ENCODE measurements at regions not wholly inside any gene's neighbourhood (a gene's known extent, or its start where the extent isn't known, plus 50 kb on each side); places are given as distances from the start of the nearest gene placed in this dataset.
A peak's percentile ranks its signal among the peaks of the same experiment; 100 is the strongest.
"Not testable (repeated sequence)": the region's sequence is repeated elsewhere in the genome, so short reads cannot be mapped to it uniquely, and the experiment has no call there.

DNA sequence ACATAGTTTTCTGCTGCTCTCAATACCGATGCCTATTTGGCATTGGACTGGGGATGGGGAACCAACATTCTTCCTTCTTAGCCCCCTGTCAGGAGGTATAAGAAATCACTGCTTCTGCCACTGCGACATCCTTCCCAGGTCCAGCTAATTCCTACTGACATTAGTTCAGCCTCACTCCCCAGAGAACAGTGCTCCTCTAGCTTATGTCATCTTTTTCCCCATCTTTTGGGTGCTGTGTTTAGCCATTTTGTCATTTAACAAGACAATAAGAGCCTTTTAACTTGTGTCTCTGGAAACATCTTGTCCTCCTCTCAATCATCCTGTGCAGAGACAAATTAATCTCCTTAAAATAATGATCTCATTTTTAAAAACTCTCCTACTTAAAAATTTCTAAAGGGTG, 167.0 kb upstream of the PLXNC1 start:
- H3K36me3 ChIP-seq (ENCODE audit: insufficient read depth, low read length), result no peaks in the 10 kb centered on the region
- peaks cover 15% of the 10 kb centered on the region for H3K4me1 ChIP-seq (ENCODE audit: control insufficient read depth, insufficient read depth, low read length)
- no peaks in the 10 kb centered on the region for H3K9me3 ChIP-seq (replicated peaks; ENCODE audit: low read length)
- no peaks in the 10 kb centered on the region for H3K27me3 ChIP-seq (ENCODE audit: control insufficient read depth, insufficient read depth, low read length)
- H3K4me3 ChIP-seq (ENCODE audit: low read length), result no peak overlapping the region
- H3K4me2 ChIP-seq (ENCODE audit: low read length), result no peak overlapping the region
- no peak overlapping the region for H3K9ac ChIP-seq (ENCODE audit: low read depth, low read length)

DNA sequence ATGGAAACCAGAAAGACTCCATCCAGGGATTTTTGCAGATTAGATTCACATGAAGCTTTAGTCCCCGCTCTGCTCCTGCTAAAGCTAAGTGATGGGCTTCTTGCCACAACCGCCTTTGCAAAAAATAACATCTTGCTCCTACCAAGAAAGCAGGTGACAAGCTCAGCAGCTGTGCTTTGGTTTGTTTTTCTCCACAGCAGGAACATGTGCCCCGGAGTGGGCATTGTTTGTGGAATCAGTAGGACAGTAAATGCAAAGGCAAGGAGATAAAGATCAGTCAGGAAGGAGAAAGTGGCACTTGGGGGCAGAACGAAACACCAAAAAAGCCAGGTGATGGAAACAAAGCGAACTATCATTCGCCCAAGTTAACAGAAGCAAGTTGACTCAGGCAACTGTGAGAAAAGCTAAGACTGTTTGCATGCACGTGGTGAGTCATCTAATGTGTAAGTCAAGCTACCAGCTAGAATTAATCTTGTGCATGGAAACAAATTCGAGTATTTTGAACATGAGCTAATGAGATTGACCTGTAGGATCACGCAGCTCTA, 165.5 kb upstream of the PLXNC1 start:
- H3K9me3 ChIP-seq (replicated peaks; ENCODE audit: low read length), result no peaks in the 10 kb centered on the region
- H3K27me3 ChIP-seq (ENCODE audit: control insufficient read depth, insufficient read depth, low read length), result no peaks in the 10 kb centered on the region
- H3K9ac ChIP-seq (ENCODE audit: low read depth, low read length), result no peak overlapping the region
- no peak overlapping the region for H3K4me3 ChIP-seq (ENCODE audit: low read length)
- H3K4me1 ChIP-seq (ENCODE audit: control insufficient read depth, insufficient read depth, low read length), result peaks cover 15% of the 10 kb centered on the region
- H3K36me3 ChIP-seq (ENCODE audit: insufficient read depth, low read length), result no peaks in the 10 kb centered on the region
- peak overlapping the region; percentile 44 for H3K4me2 ChIP-seq (ENCODE audit: low read length)

GRCh38 chr12:93984005-93984404, 164.4 kb upstream of the PLXNC1 start:
- no peak overlapping the region for H3K4me2 ChIP-seq (ENCODE audit: low read length)
- H3K4me3 ChIP-seq (ENCODE audit: low read length), result no peak overlapping the region
- H3K36me3 ChIP-seq (ENCODE audit: insufficient read depth, low read length), result no peaks in the 10 kb centered on the region
- H3K27me3 ChIP-seq (ENCODE audit: control insufficient read depth, insufficient read depth, low read length), result no peaks in the 10 kb centered on the region
- H3K9ac ChIP-seq (ENCODE audit: low read depth, low read length), result no peak overlapping the region
- no peaks in the 10 kb centered on the region for H3K9me3 ChIP-seq (replicated peaks; ENCODE audit: low read length)
- peaks cover 9% of the 10 kb centered on the region for H3K4me1 ChIP-seq (ENCODE audit: control insufficient read depth, insufficient read depth, low read length)

GRCh38 chr12:93989949-93990348, 158.4 kb upstream of the PLXNC1 start:
- no peaks in the 10 kb centered on the region for H3K36me3 ChIP-seq (ENCODE audit: insufficient read depth, low read length)
- no peak overlapping the region for H3K4me3 ChIP-seq (ENCODE audit: low read length)
- H3K4me1 ChIP-seq (ENCODE audit: control insufficient read depth, insufficient read depth, low read length), result peaks cover 14% of the 10 kb centered on the region
- H3K9me3 ChIP-seq (replicated peaks; ENCODE audit: low read length), result no peaks in the 10 kb centered on the region
- no peak overlapping the region for H3K9ac ChIP-seq (ENCODE audit: low read depth, low read length)
- no peak overlapping the region for H3K4me2 ChIP-seq (ENCODE audit: low read length)
- no peaks in the 10 kb centered on the region for H3K27me3 ChIP-seq (ENCODE audit: control insufficient read depth, insufficient read depth, low read length)

DNA sequence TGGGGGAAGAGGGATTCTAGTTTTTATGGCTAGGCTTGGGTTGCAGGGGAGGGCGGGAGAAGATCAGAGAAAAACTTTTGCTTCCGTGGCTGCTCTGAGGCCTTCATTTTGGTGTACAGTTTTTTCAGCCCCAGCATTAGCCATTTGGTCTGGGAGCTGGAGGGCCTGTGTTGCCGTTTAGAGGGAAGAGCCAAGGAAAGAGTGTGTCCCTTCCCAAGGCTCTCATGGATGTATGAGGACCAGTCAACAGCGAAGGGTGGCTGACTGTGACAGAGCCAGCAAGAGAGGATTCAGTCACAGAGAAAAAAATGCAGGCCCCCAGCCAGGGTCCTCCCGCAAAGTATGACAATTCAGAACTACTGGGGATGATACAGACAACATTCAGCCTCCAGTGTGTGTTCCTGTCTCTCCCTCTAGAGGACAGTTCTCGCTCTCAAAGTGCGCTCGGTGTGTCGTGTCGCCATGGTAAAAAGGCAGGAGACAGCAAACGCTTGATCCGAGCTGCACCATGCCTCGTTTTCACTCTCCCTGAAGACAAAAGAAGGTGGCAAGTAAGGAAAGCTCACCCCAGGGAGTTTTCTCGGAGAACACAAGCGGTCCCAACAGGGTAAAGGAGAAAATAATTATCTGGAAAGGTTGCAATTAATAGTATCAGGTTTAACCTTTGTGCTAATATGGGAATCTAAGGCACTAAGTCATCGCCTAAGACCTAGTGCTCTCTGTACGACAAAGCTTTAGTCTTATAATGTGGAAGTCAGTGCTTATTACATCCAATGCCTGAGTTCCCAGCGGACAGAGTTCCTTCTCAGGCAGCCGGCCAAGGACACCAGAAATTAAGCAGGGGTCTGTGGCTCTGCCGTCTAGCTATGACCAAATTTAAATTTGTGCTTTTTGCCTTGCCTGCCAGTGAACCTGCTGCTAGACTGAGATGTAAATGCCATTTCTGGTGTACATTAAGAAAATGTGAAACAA, 157.3 kb upstream of the PLXNC1 start:
- no peaks in the 10 kb centered on the region for H3K36me3 ChIP-seq (ENCODE audit: insufficient read depth, low read length)
- H3K4me3 ChIP-seq (ENCODE audit: low read length), result peak overlapping the region; percentile 23
- H3K4me2 ChIP-seq (ENCODE audit: low read length), result peak overlapping the region; percentile 65
- no peak overlapping the region for H3K9ac ChIP-seq (ENCODE audit: low read depth, low read length)
- H3K4me1 ChIP-seq (ENCODE audit: control insufficient read depth, insufficient read depth, low read length), result peaks cover 14% of the 10 kb centered on the region
- no peaks in the 10 kb centered on the region for H3K27me3 ChIP-seq (ENCODE audit: control insufficient read depth, insufficient read depth, low read length)
- no peaks in the 10 kb centered on the region for H3K9me3 ChIP-seq (replicated peaks; ENCODE audit: low read length)

DNA sequence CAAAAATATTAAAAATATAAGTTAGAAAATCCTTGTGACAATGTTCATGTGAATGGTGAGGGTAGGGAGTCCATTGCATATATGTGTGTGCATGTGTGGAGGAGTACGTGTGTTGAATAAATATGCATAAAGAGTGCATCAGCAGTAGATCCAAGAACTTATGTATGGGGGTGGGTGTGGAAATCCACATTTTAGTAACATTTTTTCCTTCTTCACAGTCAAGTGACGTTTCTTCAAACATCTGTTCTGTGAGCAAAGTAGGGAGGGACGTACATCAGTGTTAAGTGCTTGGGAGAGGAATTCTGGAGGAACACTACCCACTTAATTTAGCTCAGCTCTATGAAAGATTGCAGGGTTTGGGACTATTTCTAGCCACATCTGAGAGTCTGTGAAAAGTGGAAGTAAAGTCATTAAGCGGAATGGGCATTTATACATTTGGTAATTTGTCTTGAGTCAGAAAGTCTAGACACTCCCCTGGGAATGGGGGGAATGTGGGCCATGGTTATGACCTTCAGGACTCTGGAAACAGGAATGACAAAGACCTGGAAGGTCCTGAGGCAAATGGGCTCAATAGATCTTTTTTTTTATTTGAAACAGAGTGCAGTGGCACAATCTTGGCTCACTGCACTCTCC, 156.4 kb upstream of the PLXNC1 start:
- H3K27me3 ChIP-seq (ENCODE audit: control insufficient read depth, insufficient read depth, low read length), result no peaks in the 10 kb centered on the region
- no peaks in the 10 kb centered on the region for H3K9me3 ChIP-seq (replicated peaks; ENCODE audit: low read length)
- peaks cover 14% of the 10 kb centered on the region for H3K4me1 ChIP-seq (ENCODE audit: control insufficient read depth, insufficient read depth, low read length)
- H3K9ac ChIP-seq (ENCODE audit: low read depth, low read length), result no peak overlapping the region
- H3K36me3 ChIP-seq (ENCODE audit: insufficient read depth, low read length), result no peaks in the 10 kb centered on the region
- H3K4me3 ChIP-seq (ENCODE audit: low read length), result no peak overlapping the region
- peak overlapping the region; percentile 65 for H3K4me2 ChIP-seq (ENCODE audit: low read length)

- Histone ChIP-seq H3K4me3 (ENCODE audit: low read length) (no peak overlapping the region), H3K36me3 (ENCODE audit: insufficient read depth, low read length) (no peaks in the 10 kb centered on the region), H3K9me3 (replicated peaks; ENCODE audit: low read length) (no peaks in the 10 kb centered on the region), H3K27me3 (ENCODE audit: control insufficient read depth, insufficient read depth, low read length) (no peaks in the 10 kb centered on the region), H3K9ac (ENCODE audit: low read depth, low read length) (no peak overlapping the region), H3K4me2 (ENCODE audit: low read length) (no peak overlapping the region), H3K4me1 (ENCODE audit: control insufficient read depth, insufficient read depth, low read length) (peaks cover 14% of the 10 kb centered on the region)
Measured at GRCh38 chr12:93994721-93995120, 153.7 kb upstream of the PLXNC1 start.

GRCh38 chr12:93996321-93996720, 152.1 kb upstream of the PLXNC1 start:
- Histone ChIP-seq H3K4me3 (ENCODE audit: low read length) (no peak overlapping the region), H3K9ac (ENCODE audit: low read depth, low read length) (no peak overlapping the region), H3K4me2 (ENCODE audit: low read length) (no peak overlapping the region), H3K9me3 (replicated peaks; ENCODE audit: low read length) (no peaks in the 10 kb centered on the region), H3K36me3 (ENCODE audit: insufficient read depth, low read length) (no peaks in the 10 kb centered on the region), H3K4me1 (ENCODE audit: control insufficient read depth, insufficient read depth, low read length) (peaks cover 5% of the 10 kb centered on the region), H3K27me3 (ENCODE audit: control insufficient read depth, insufficient read depth, low read length) (no peaks in the 10 kb centered on the region)

- H3K9ac ChIP-seq (ENCODE audit: low read depth, low read length), result no peak overlapping the region
- H3K27me3 ChIP-seq (ENCODE audit: control insufficient read depth, insufficient read depth, low read length), result no peaks in the 10 kb centered on the region
- no peak overlapping the region for H3K4me3 ChIP-seq (ENCODE audit: low read length)
- no peaks in the 10 kb centered on the region for H3K4me1 ChIP-seq (ENCODE audit: control insufficient read depth, insufficient read depth, low read length)
- no peak overlapping the region for H3K4me2 ChIP-seq (ENCODE audit: low read length)
- H3K36me3 ChIP-seq (ENCODE audit: insufficient read depth, low read length), result no peaks in the 10 kb centered on the region
- no peaks in the 10 kb centered on the region for H3K9me3 ChIP-seq (replicated peaks; ENCODE audit: low read length)
Measured at GRCh38 chr12:94001691-94002090, 146.7 kb upstream of the PLXNC1 start.

DNA sequence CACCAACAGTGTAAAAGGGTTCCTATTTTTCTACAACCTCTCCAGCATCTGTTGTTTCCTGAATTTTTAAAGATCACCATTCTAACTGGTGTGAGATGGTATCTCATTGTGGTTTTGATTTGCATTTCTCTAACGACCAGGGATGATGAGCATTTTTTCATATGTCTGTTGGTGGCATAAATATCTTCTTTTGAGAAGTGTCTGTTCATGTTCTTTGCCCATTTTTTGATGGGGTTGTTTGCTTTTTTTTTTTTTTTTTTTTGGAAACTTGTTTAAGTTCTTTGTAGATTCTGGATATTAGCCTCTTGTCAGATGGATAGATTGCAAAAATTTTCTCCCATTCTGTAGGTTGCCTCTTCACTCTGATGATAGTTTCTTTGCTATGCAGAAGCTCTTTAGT, 145.5 kb upstream of the PLXNC1 start:
- H3K4me1 ChIP-seq (ENCODE audit: control insufficient read depth, insufficient read depth, low read length); H3K9me3 ChIP-seq (replicated peaks; ENCODE audit: low read length); H3K4me3 ChIP-seq (ENCODE audit: low read length); H3K9ac ChIP-seq (ENCODE audit: low read depth, low read length); H3K4me2 ChIP-seq (ENCODE audit: low read length); H3K27me3 ChIP-seq (ENCODE audit: control insufficient read depth, insufficient read depth, low read length); H3K36me3 ChIP-seq (ENCODE audit: insufficient read depth, low read length): not testable (repeated sequence)

GRCh38 chr12:94007833-94008232, 140.5 kb upstream of the PLXNC1 start:
- H3K36me3 ChIP-seq (ENCODE audit: insufficient read depth, low read length); H3K4me3 ChIP-seq (ENCODE audit: low read length); H3K4me2 ChIP-seq (ENCODE audit: low read length); H3K4me1 ChIP-seq (ENCODE audit: control insufficient read depth, insufficient read depth, low read length); H3K9ac ChIP-seq (ENCODE audit: low read depth, low read length); H3K9me3 ChIP-seq (replicated peaks; ENCODE audit: low read length); H3K27me3 ChIP-seq (ENCODE audit: control insufficient read depth, insufficient read depth, low read length): not testable (repeated sequence)
